A673 (cell line): ENCODE measurements at regions not wholly inside any gene's neighbourhood (a gene's known extent, or its start where the extent isn't known, plus 50 kb on each side); places are given as distances from the start of the nearest gene placed in this dataset.

ENCODE experiments used
- CTCF ChIP-seq: fragments of 300-800, 200-600 bp; sonication (generic); conservative IDR thresholded peaks from 2 replicates; pipeline ENCODE4 v1.5.1; 2017; ENCODE audit warnings: low read depth, mild to moderate bottlenecking, antibody characterized with exemption, low read length, moderate library complexity, mixed read lengths
- EZH2 ChIP-seq: fragments of 200-600 bp; sonication (generic); IDR thresholded peaks from 2 replicates; pipeline ENCODE4 v1.6.1; 2017; ENCODE audit warnings: borderline replicate concordance, low read depth, mild to moderate bottlenecking, mixed read lengths, antibody characterized with exemption, low read length; ENCODE audit not compliant: poor library complexity, severe bottlenecking

GRCh38 chrX:46036508-46036907, 508.7 kb downstream of the ZNF674 start:
- no peak for TF ChIP-seq CTCF
- TF ChIP-seq EZH2, result no peak
